Fibroblast of villous mesenchyme (primary cell): ENCODE measurements at regions not wholly inside any gene's neighbourhood (a gene's known extent, or its start where the extent isn't known, plus 50 kb on each side); places are given as distances from the start of the nearest gene placed in this dataset.
"Not testable (repeated sequence)": the region's sequence is repeated elsewhere in the genome, so short reads cannot be mapped to it uniquely, and the experiment has no call there.

ENCODE experiments used
- DNase-seq: peaks from one replicate; pipeline ENCODE4 v3.0.0-alpha.2; 2010; ENCODE audit warnings: low read depth
- H3K4me3 ChIP-seq: 2 replicates; pipeline ENCODE4 v1.5.1; 2011; ENCODE audit warnings: low read depth, mild to moderate bottlenecking, low read length
- CTCF ChIP-seq: IDR thresholded peaks from 2 replicates; pipeline ENCODE4 v1.5.1; 2012; ENCODE audit warnings: low read depth, mild to moderate bottlenecking, low read length; ENCODE audit not compliant: insufficient read depth

DNA sequence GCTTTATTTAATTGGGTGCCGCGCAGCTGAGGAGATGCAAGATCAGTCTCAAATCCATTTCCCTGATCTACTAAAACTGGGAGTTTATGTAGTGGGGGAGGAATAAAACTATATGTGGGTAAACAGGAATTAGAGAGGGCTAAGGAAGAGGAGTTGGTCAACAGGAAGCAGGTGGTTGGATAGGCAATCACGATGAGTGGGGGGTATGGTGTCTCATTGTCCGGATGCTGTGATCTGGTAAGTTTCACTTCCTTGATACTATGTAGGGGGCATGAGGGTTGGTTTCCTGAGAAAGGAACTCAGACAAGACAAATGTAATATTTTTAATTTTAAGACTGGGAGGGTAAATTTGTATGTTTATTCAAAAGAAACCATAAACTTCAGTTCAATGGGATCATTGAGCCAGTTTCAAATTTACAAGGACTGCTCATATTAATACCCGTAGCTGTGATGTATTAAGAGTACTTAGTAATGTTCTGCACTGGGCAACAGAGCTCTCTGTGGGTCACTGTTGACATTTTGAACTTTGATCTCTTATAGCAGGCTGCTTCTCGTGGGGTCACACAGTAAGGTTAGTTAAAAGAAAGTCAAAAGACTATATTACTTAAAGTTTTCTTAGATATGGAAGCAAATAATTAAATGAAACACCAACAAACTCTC, 786.2 kb upstream of the FBXO33 start:
- no peak for TF ChIP-seq CTCF
- no peak for DNase-seq
- H3K4me3 ChIP-seq = no peak overlapping the region

- H3K4me3 ChIP-seq = no peak overlapping the region
- no peak for TF ChIP-seq CTCF
- no peak for DNase-seq
Measured at GRCh38 chr14:40216976-40217375, 784.7 kb upstream of the FBXO33 start.

- H3K4me3 ChIP-seq, DNase-seq: not testable (repeated sequence)
Measured at GRCh38 chr14:40216408-40216807, 784.2 kb upstream of the FBXO33 start.

DNA sequence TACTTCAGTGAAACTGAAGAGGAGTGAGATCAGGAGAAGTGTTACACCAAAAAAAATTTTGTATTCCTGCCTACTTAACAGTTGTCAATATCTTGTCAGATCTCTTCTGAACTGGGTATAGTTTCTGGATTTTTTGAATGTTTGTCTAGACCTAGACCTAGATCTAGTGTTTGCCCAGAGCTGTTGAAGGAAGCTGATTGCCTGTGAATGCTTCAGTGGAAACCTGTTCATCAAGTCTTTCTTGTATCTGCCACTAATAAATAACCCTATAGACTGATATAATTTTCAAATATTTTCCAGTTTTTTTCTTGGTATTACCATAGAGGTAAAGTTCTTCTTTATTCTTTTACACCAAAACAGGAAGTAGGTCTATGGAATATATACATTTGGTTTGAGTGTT, 781.5 kb upstream of the FBXO33 start:
- no peak overlapping the region for H3K4me3 ChIP-seq
- no peak for DNase-seq
- no peak for TF ChIP-seq CTCF

GRCh38 chr14:40204441-40205175, 772.4 kb upstream of the FBXO33 start:
- no peak for TF ChIP-seq CTCF
- H3K4me3 ChIP-seq = no peak overlapping the region
- DNase-seq = no peak

- no peak for TF ChIP-seq CTCF
- no peak for DNase-seq
- H3K4me3 ChIP-seq = no peak overlapping the region
Measured at GRCh38 chr14:40199101-40199500, 766.9 kb upstream of the FBXO33 start.

GRCh38 chr14:40197344-40197743, 765.1 kb upstream of the FBXO33 start:
- no peak for DNase-seq

More at GRCh38 chr14:40197344-40197743, 765.1 kb upstream of the FBXO33 start:
- no peak overlapping the region for H3K4me3 ChIP-seq
- TF ChIP-seq CTCF = no peak
